HG03108 (cell line): ENCODE measurements at regions not wholly inside any gene's neighbourhood (a gene's known extent, or its start where the extent isn't known, plus 50 kb on each side); places are given as distances from the start of the nearest gene placed in this dataset.
"Not testable (repeated sequence)": the region's sequence is repeated elsewhere in the genome, so short reads cannot be mapped to it uniquely, and the experiment has no call there.

Experiments used
- ATAC-seq: cut with Tn5 transposase; IDR thresholded peaks from one replicate; pipeline ENCODE4 v1.9.1; 2021; ENCODE audit warnings: moderate library complexity; ENCODE audit not compliant: unreplicated experiment

GRCh38 chr3:26058901-26059321, 269.0 kb downstream of the OXSM start:
- ATAC-seq = no peak

- ATAC-seq = no peak
These were observed 272.1 kb downstream of the OXSM start for GRCh38 chr3:26061947-26062346.

GRCh38 chr3:26064297-26064696, 274.4 kb downstream of the OXSM start:
- ATAC-seq = no peak

- no peak for ATAC-seq
These were observed 279.0 kb downstream of the OXSM start for GRCh38 chr3:26068890-26069289.

GRCh38 chr3:26070854-26071253, 281.0 kb downstream of the OXSM start:
- no peak for ATAC-seq

GRCh38 chr3:26074080-26074479, 284.2 kb downstream of the OXSM start:
- no peak for ATAC-seq

- ATAC-seq = no peak
These were observed 288.6 kb downstream of the OXSM start for GRCh38 chr3:26078539-26078938.

- ATAC-seq = no peak
These were observed 291.3 kb downstream of the OXSM start for GRCh38 chr3:26081166-26081565.

- no peak for ATAC-seq
These were observed 291.9 kb downstream of the OXSM start for GRCh38 chr3:26081806-26082205.

- ATAC-seq = no peak
These were observed 293.0 kb downstream of the OXSM start for GRCh38 chr3:26082911-26083310.

- no peak for ATAC-seq
These were observed 294.7 kb downstream of the OXSM start for GRCh38 chr3:26084629-26085028.

- ATAC-seq = no peak
These were observed 297.9 kb downstream of the OXSM start for GRCh38 chr3:26087751-26088150.

- ATAC-seq = no peak
These were observed 299.4 kb downstream of the OXSM start for GRCh38 chr3:26089249-26089648.

- no peak for ATAC-seq
These were observed 300.7 kb downstream of the OXSM start for GRCh38 chr3:26090589-26090988.

GRCh38 chr3:26091096-26091495, 301.2 kb downstream of the OXSM start:
- no peak for ATAC-seq

- no peak for ATAC-seq
These were observed 301.7 kb downstream of the OXSM start for GRCh38 chr3:26091626-26092025.

- not testable (repeated sequence) for ATAC-seq
These were observed 307.2 kb downstream of the OXSM start for GRCh38 chr3:26097111-26097510.

- no peak for ATAC-seq
These were observed 309.8 kb downstream of the OXSM start for GRCh38 chr3:26099692-26100091.

GRCh38 chr3:26100176-26100575, 310.3 kb downstream of the OXSM start:
- ATAC-seq = no peak

- no peak for ATAC-seq
These were observed 312.5 kb downstream of the OXSM start for GRCh38 chr3:26102376-26102775.

GRCh38 chr3:26104851-26105251, 315.0 kb downstream of the OXSM start:
- ATAC-seq = no peak

GRCh38 chr3:26105261-26105660, 315.4 kb downstream of the OXSM start:
- no peak for ATAC-seq

- no peak for ATAC-seq
These were observed 316.3 kb downstream of the OXSM start for GRCh38 chr3:26106228-26106627.
